HepG2 (cell line): ENCODE measurements at regions not wholly inside any gene's neighbourhood (a gene's known extent, or its start where the extent isn't known, plus 50 kb on each side); places are given as distances from the start of the nearest gene placed in this dataset.

Experiments
- ASH2L ChIP-seq: fragments of 300-600, 200-600 bp; sonication (generic); IDR thresholded peaks from 2 replicates; pipeline ENCODE4 v1.7.0; 2017; ENCODE audit warnings: low read depth, mild to moderate bottlenecking, moderate library complexity, mixed read lengths, low read length; ENCODE audit not compliant: insufficient read length
- CHD2 ChIP-seq: IDR thresholded peaks from 2 replicates; pipeline ENCODE4 v1.6.1; 2011; ENCODE audit warnings: low read depth, low read length, improper control_type of control experiment
- CREB1 ChIP-seq, 2 experiments: fragments of 450-650 bp in 1 of 2; IDR thresholded peaks; 2 replicates each; pipeline ENCODE4 v1.6.1; 2016 to 2017; ENCODE audit warnings: control low read depth in 1 of 2, mild to moderate bottlenecking in 1 of 2, missing compliant biosample characterization in 1 of 2, missing genetic modification characterization in 1 of 2
- EP300 ChIP-seq, 3 experiments: sonication (generic) in 1 of 3; formaldehyde crosslinking in 1 of 3; IDR thresholded peaks; 2 replicates each; pipeline versions ENCODE4 v1.5.1 to v1.6.1; 2011 to 2020; ENCODE audit warnings: low read depth in 2 of 3, low read length in 2 of 3, borderline replicate concordance in 1 of 3, improper control_type of control experiment in 1 of 3, mild to moderate bottlenecking in 1 of 3, missing genetic modification reagents in 1 of 3, moderate library complexity in 1 of 3
- ETV5 ChIP-seq: IDR thresholded peaks from 2 replicates; pipeline ENCODE4 v1.6.1; 2018; ENCODE audit warnings: missing biosample characterization, missing genetic modification reagents, inconsistent platforms, borderline replicate concordance
- GABPB1 ChIP-seq: IDR thresholded peaks from 2 replicates; pipeline ENCODE4 v1.6.1; 2016; ENCODE audit warnings: mild to moderate bottlenecking, missing genetic modification reagents, moderate library complexity, missing compliant biosample characterization
- HMG20A ChIP-seq: IDR thresholded peaks from 2 replicates; pipeline ENCODE4 v1.6.1; 2016; ENCODE audit warnings: borderline replicate concordance
- HNF4A ChIP-seq: sonication (generic); formaldehyde crosslinking; IDR thresholded peaks from 2 replicates; pipeline ENCODE4 v1.4.0; 2020; ENCODE audit warnings: missing genetic modification reagents
- KDM3A ChIP-seq: IDR thresholded peaks from 2 replicates; pipeline ENCODE4 v1.6.1; 2018; ENCODE audit warnings: low read depth, missing compliant biosample characterization
- MAFK ChIP-seq, 2 experiments: IDR thresholded peaks in 1 of 2; conservative IDR thresholded peaks in 1 of 2; 2 replicates each; pipeline ENCODE4 v1.6.1; 2011; ENCODE audit warnings: improper control_type of control experiment in 2 of 2, low read length in 2 of 2
- MATR3 ChIP-seq: sonication (generic); formaldehyde crosslinking; IDR thresholded peaks from 2 replicates; pipeline ENCODE4 v1.4.0; 2020; ENCODE audit warnings: missing genetic modification reagents
- RXRB ChIP-seq: IDR thresholded peaks from 2 replicates; pipeline ENCODE4 v1.6.1; 2016; ENCODE audit warnings: borderline replicate concordance, missing genetic modification reagents, missing compliant biosample characterization
- SOX6 ChIP-seq, 2 experiments: fragments of 450-650 bp in 1 of 2; sonication (generic) in 1 of 2; formaldehyde crosslinking in 1 of 2; IDR thresholded peaks; 2 replicates each; pipeline versions ENCODE4 v1.4.0 to v1.6.1; 2017 to 2020; ENCODE audit warnings: antibody characterized with exemption in 1 of 2, mild to moderate bottlenecking in 1 of 2, missing genetic modification reagents in 1 of 2
- ZNF335 ChIP-seq: sonication (generic); formaldehyde crosslinking; IDR thresholded peaks from 2 replicates; pipeline ENCODE4 v1.4.0; 2020; ENCODE audit warnings: missing genetic modification reagents
- ZNF615 ChIP-seq: sonication (generic); formaldehyde crosslinking; IDR thresholded peaks from 2 replicates; pipeline ENCODE4 v1.5.0; 2020; ENCODE audit warnings: mild to moderate bottlenecking, missing genetic modification reagents, borderline replicate concordance
- TF ChIP-seq, protein P1 (sequence below): IDR thresholded peaks from 2 replicates; pipeline ENCODE4 v1.6.1; 2016; ENCODE audit warnings: low read depth
- TF ChIP-seq, protein P2 (sequence below): IDR thresholded peaks from 2 replicates; pipeline ENCODE4 v1.6.1; 2016; ENCODE audit warnings: missing genetic modification reagents, missing compliant biosample characterization

DNA sequence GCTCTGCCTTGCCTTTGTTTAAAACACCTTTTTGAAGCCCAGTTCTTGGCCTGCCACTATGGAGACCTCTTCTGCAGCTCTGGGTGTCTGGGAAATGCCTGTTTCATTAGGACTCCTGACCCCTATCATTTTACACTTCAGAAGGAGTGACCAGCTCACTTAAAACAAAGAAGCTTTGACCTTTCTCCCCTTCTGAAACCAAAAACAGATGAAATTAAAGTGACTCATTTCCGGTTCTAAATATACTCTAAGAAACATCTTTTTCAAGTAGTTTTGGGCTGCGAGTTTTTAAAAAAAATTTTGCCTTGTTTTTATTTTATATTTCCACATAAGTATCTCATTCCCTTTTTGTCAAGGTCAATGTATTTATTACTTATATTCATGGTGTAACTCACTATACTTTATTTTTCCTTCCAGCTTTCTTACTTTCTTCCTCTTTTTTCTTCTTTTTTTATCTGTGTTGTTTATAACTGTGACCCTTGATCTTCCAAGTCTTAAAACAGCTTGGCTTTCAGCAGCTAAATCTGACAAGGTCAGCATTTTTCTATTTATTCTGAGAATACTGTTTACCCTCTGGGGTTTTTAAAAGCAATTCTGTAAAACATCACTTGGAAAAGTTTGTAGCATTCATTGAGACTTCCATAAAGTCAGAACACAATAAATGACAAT, 672.9 kb downstream of the NR2F1-AS1 start (continued):
- TF ChIP-seq, protein P1, sequence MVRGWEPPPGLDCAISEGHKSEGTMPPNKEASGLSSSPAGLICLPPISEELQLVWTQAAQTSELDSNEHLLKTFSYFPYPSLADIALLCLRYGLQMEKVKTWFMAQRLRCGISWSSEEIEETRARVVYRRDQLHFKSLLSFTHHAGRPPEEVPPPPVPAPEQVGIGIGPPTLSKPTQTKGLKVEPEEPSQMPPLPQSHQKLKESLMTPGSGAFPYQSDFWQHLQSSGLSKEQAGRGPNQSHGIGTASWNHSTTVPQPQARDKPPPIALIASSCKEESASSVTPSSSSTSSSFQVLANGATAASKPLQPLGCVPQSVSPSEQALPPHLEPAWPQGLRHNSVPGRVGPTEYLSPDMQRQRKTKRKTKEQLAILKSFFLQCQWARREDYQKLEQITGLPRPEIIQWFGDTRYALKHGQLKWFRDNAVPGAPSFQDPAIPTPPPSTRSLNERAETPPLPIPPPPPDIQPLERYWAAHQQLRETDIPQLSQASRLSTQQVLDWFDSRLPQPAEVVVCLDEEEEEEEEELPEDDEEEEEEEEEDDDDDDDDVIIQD: peak; percentile 50; the same call in 1 of the 2 replicates
- TF ChIP-seq SOX6 (IDR thresholded peaks at IDR 0.05) (no peak), SOX6 (CRISPR knock-in tag; IDR thresholded peaks at IDR 0.05) (peak; percentile 67; the same call in 1 of the 2 replicates), CREB1 (IDR thresholded peaks at IDR 0.05) (no peak), CREB1 (CRISPR knock-in tag; IDR thresholded peaks at IDR 0.05) (peak; percentile 42; the same call in 1 of the 2 replicates), ASH2L (peak; percentile 40), EP300 (IDR thresholded peaks at IDR 0.05; ENCODE audit: low read depth in 2 of 2, low read length in 2 of 2) (peak in 1 of 2 experiments; percentile 71; a peak in 2 of 4 replicates), EP300 (CRISPR knock-in tag; IDR thresholded peaks at IDR 0.05; ENCODE audit: borderline replicate concordance) (no peak), CHD2 (no peak), MAFK (conservative IDR thresholded peaks at IDR 0.05 in 1 of 2, IDR thresholded peaks at IDR 0.05 in 1 of 2; ENCODE audit: low read length in 2 of 2) (peak; percentile 99), HNF4A (peak; percentile 6; the same call in 1 of the 2 replicates), ETV5 (CRISPR knock-in tag) (peak; percentile 58; the same call in 1 of the 2 replicates), HMG20A (CRISPR knock-in tag) (peak; percentile 20; the same call in 1 of the 2 replicates), RXRB (CRISPR knock-in tag) (peak; percentile 49), ZNF615 (CRISPR knock-in tag) (no peak), MATR3 (CRISPR knock-in tag) (no peak), ZNF335 (CRISPR knock-in tag) (peak; percentile 78), KDM3A (CRISPR knock-in tag) (no peak), GABPB1 (CRISPR knock-in tag) (0 out of 2 replicates have a peak, but pooled peaks have one; percentile 27)
- TF ChIP-seq, protein P2, sequence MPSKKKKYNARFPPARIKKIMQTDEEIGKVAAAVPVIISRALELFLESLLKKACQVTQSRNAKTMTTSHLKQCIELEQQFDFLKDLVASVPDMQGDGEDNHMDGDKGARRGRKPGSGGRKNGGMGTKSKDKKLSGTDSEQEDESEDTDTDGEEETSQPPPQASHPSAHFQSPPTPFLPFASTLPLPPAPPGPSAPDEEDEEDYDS (CRISPR knock-in tag): 0 out of 2 replicates have a peak, but pooled peaks have one; percentile 13
